ENCODE measurements at regions not wholly inside any gene's neighbourhood (a gene's known extent, or its start where the extent isn't known, plus 50 kb on each side); places are given as distances from the start of the nearest gene placed in this dataset.
"Not testable (repeated sequence)": the region's sequence is repeated elsewhere in the genome, so short reads cannot be mapped to it uniquely, and the experiment has no call there.

- FAIRE-seq = no peak
Observed at GRCh38 chr6:126824226-126824625, 294.2 kb upstream of the RSPO3 start.

GRCh38 chr6:126824815-126825214, 293.7 kb upstream of the RSPO3 start:
- FAIRE-seq = no peak

GRCh38 chr6:126826166-126826714, 292.2 kb upstream of the RSPO3 start:
- FAIRE-seq = no peak

GRCh38 chr6:126831461-126831860, 287.0 kb upstream of the RSPO3 start:
- no peak for FAIRE-seq

DNA sequence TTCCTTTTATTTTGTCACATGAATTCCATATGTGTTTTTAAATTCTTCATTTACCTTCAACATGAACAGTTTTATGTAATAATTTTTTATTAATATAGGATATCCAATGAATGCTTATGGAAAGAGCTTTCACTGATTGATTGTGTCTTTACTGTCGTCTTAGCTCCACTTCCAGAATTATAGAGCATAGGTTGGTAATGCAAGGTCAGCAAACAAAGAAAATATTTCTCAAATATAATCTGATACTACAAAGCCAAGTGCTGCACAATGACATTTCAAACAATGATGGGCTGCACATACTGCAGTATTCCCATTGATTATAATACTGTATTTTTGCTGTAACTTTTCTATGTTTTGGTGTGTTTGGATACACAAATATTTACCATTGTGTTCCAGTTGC, 275.7 kb upstream of the RSPO3 start:
- no peak for FAIRE-seq

DNA sequence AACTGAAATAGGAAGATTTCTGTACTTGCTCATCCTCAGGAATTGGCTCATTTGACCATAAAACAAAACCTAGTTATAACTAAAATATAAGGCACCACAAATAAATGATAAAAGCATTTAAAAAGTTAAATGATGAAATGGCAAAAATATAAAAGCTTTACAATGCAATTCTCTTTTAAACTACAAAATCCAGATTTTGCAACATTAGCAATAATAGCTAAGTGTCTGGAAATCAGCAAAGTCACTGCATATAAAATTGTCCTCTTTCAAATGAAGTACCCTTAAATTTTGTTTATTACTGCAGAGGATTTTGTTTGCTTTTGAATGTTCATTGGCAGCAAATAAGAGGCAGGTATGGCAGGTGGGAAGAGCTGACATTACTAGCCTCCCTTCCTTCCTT, 270.4 kb upstream of the RSPO3 start:
- FAIRE-seq = no peak

DNA sequence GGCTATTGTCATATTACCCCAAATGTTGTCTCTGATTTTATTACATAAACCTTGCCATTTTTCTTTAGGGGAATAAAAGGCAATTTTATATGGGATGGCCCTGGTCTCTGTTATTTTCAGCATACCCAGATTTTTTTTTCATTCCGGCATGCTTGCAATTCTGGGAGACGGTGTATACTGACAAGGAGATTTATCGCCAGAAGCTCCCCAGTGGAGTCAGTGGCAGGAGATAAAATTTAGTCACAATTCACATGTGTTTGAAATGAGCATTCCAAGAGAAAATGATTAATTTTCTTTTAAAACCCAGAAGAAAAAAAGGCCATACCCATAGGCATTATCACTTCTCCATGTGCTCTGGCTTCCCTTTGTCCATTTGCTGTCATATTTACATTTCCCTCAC, 250.8 kb upstream of the RSPO3 start:
- FAIRE-seq = no peak

GRCh38 chr6:126873351-126873750, 245.1 kb upstream of the RSPO3 start:
- no peak for FAIRE-seq

GRCh38 chr6:126873791-126874190, 244.7 kb upstream of the RSPO3 start:
- no peak for FAIRE-seq

- FAIRE-seq = no peak
Observed at GRCh38 chr6:126876446-126876845, 242.0 kb upstream of the RSPO3 start.

DNA sequence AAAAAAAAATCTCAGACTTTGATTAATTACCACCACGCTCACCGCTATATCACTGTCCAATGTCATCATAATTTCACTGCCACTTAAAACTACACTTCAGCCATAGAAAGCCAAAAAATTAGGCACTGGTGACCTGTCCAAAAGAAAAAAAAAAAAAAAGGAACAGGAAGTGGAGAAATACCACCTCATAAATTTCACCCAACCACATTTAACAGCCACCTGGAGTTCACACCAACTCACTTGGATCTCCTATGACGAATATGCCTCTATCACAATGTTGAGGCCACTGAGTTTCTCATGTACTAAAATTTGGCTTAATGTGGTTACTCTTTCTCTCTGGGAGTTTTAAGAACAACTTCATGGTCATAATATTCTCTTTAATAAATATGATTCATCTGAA, 237.5 kb upstream of the RSPO3 start:
- no peak for FAIRE-seq

GRCh38 chr6:126886106-126886505, 232.4 kb upstream of the RSPO3 start:
- FAIRE-seq = no peak

- no peak for FAIRE-seq
Observed at GRCh38 chr6:126888727-126889725, 229.4 kb upstream of the RSPO3 start.

GRCh38 chr6:126890055-126890454, 228.4 kb upstream of the RSPO3 start:
- FAIRE-seq = no peak

- FAIRE-seq = no peak
Observed at GRCh38 chr6:126891158-126891557, 227.3 kb upstream of the RSPO3 start.

DNA sequence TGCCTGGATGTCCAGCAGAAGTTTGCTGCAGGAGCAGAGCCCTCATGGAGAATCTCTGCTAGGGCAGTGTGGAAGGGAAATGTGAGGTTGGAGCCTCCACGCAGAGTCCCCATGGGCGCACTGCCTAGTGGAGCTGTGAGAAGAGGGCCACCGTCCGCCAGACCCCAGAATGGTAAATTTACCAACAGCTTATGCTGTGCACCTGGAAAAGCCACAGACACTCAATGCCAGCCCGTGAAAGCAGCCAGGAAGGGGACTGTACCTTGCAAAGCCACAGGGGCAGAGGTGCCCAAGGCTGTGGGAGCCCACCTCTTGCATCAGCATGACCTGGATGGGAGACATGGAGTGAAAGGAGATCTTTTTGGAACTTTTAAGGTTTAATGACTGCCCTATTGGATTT, 225.6 kb upstream of the RSPO3 start:
- FAIRE-seq = not testable (repeated sequence)

DNA sequence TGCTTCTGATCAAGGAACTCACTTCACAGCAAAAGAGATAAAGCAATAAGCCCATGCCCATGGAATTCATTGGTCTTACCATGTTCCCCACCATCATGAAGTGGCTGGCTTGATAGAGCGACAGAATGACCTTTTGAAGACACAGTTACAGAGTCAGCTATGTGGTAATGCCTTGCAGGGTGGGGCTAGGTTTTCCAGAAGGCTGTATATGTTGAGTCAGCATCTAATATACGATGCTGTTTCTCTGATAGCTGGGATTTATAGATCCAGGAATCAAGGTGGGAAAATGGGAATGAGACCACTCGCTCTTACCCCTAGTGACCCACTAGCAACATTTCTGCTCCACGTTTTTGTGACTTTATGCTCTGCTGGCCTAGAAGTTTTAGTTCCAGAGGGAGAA, 220.7 kb upstream of the RSPO3 start:
- FAIRE-seq = no peak

DNA sequence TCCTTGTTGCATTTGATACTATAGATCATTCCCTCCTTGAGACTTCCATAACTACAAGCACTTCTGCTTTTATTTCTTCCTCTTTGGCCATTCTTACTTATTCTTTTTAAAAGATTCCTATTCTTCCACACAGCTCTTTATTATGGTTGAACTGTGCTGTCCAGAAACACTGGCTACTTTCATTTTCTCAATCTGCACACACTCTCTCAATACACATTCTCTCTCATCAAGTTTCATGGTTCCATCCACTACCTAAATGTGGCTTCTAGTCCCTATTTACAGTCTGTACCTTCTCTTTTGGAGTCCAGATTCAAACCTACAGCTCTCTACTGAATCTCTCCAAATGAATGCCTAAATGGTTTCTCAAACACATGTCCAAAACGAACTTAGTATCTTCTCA, 214.3 kb upstream of the RSPO3 start:
- FAIRE-seq = no peak

DNA sequence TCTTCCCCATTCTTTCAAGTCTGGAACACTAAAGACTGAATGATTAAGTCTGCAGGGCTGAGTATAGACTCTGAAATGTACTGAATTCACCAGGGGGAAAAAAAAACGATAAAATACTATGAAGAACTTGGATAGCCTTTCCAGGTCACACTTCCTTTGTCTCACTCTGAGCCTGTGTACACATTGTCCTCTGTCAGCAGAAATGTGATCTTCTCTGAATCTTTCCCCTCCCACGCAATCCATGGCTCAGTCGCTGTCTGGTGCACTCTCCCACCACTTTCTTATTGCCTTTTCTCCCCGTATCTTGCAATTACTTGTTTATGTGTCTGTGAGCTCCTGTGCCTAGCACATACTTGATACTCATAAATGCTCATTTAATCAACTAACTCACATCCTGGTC, 212.6 kb upstream of the RSPO3 start:
- FAIRE-seq = no peak

- no peak for FAIRE-seq
Observed at GRCh38 chr6:126907312-126907711, 211.2 kb upstream of the RSPO3 start.

GRCh38 chr6:126907996-126908395, 210.5 kb upstream of the RSPO3 start:
- FAIRE-seq = no peak

- FAIRE-seq = no peak
Observed at GRCh38 chr6:126909493-126909892, 209.0 kb upstream of the RSPO3 start.

GRCh38 chr6:126913651-126914050, 204.8 kb upstream of the RSPO3 start:
- no peak for FAIRE-seq

GRCh38 chr6:126914172-126914571, 204.3 kb upstream of the RSPO3 start:
- FAIRE-seq = no peak

Measured in colon (tissue), 2 donors.